ENCODE measurements at regions not wholly inside any gene's neighbourhood (a gene's known extent, or its start where the extent isn't known, plus 50 kb on each side); places are given as distances from the start of the nearest gene placed in this dataset.
A peak's percentile ranks its signal among the peaks of the same experiment; 100 is the strongest.

DNA sequence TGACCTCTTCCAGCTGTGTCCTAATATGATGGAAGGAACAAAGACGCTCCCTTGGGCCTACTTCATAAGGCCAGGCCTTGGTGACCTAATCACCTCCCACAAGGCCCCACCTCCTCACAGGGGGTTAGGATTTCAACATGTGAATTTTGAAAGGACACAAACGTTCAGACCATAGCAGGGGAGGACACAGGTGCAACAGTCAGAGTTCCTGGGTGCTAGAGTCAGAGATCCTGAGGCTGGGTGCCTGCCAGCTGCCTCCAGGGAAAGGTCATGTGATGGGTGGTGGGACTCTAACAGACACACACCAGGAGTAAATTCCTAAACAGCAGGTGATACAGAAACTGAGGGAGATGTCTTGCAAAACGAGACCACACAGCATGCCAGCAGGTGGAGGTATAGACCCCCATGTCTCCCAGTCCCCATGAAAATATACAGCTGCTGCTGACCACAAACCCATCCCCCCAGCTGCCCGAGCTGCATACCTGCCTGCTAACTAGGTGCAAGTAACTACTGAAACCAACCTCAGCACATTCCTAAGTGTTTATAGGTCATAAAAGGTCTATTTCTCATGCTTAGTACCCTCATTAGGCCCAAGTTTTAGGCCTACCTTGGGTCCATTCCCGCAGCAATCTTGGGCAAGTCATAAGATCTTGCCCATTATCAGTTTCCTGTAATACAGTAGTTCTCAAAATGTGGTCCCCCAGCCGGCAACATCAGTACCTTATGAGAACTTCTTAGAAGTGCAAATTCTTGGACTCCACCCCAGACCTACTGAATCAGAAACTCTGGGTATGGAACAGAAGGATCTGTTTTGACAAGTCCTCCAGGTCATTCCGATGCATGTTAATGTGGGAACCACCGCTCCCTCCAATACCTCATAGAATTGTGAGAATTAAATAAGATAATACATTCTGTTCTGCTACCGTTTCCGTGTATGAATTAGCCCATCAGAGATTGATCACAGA lies 245.3 kb downstream of the ENC1 start (continued):
- TF ChIP-seq CHD7 (IDR thresholded peaks at IDR 0.05; ENCODE audit: insufficient replicate concordance, low read length) (no peak), SRF (IDR thresholded peaks at IDR 0.05; ENCODE audit: low read depth, low read length) (no peak), CHD2 (IDR thresholded peaks at IDR 0.05; ENCODE audit: low read length) (peak; percentile 40; the same call in 1 of the 2 replicates), SIN3A (conservative IDR thresholded peaks at IDR 0.05 in 1 of 2, IDR thresholded peaks at IDR 0.05 in 1 of 2; ENCODE audit: low read depth in 1 of 2, low read length in 2 of 2) (no peak), JUN (IDR thresholded peaks at IDR 0.05; ENCODE audit: low read depth, low read length) (no peak), EP300 (IDR thresholded peaks at IDR 0.05; ENCODE audit: borderline replicate concordance in 1 of 2, low read depth in 2 of 2, low read length in 2 of 2) (peak; percentile 12 to 94; a peak in 2 of 3 replicates), CTBP2 (IDR thresholded peaks at IDR 0.05; ENCODE audit: borderline replicate concordance, insufficient read depth, insufficient read length, low read length) (no peak), PHF8 (conservative IDR thresholded peaks at IDR 0.05; ENCODE audit: low read depth, low read length) (no peak)
